NCI-H1417 (cell line): ENCODE measurements at regions not wholly inside any gene's neighbourhood (a gene's known extent, or its start where the extent isn't known, plus 50 kb on each side); places are given as distances from the start of the nearest gene placed in this dataset.
A peak's percentile ranks its signal among the peaks of the same experiment; 100 is the strongest.

Source experiments
- DNase-seq, 3 experiments: peaks; one replicate each; lab custom pipeline; 2025; lab: John Stamatoyannopoulos, UW

DNA sequence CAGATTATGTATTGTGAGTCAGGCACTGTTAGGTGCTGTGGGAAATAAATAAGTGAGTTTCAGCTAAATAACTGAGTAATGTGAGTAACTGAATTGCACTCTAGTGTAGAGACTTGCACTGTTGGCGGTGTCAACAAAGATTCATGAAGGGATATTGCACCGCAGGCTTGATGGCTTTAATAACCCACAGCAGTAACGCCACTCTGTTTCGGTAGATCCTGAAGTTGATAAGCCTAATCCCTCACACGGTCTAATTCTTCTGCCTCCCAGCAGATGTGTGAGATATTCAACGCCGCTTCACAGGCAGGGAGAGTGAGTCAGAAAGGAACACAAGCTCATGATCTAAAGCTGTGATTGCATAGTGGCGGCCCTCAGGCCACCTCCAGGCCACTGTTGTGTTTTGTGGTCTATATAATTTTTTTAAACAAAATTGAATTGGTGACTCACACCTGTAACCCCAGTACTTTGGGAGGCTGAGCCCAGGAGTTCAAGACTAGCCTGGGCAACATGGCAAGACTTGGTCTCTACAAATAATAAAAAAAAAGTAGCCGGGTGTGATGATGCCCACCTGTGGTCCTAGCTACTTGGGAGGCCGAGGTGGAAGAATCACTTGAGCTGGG, 94.3 kb downstream of the LIPG start:
- DNase-seq, result no peak

DNA sequence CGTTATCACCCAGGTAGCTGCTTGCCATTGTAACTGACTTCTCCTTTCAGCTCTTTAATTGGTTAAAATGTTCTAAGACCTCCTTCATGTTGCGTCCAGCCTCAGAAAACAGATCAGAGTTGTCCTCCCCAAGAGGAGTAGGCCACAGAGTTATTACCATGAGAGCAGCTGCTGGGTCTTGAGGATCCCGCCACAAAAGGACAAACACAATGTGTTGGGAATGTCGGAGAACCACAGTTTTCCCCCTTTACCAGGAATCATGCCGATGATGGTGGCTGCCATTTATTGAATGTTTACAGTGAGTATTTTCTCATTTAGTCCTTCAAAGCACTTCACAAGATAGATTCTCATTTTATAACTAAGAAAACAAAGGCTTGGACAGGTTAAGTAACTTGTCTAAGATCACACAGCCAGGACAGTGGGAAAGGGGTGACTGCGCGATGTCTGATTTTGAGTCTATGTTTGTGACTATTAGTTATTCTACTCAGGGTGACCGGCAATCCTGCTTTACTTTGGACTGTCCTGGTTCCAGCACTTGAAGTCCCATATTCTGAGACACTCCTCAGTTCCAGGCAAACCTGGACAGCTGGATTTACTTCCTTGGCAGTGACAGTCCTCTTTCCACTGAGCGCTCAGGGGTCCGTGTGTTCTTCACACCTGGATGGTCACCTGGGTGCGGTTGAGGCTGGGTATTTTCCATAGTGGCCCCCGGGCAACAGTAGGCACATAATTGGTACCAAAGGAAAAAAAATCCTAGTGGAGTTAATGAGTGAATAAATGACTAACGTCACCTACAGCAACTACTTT, 93.6 kb downstream of the LIPG start:
- no peak for DNase-seq

DNA sequence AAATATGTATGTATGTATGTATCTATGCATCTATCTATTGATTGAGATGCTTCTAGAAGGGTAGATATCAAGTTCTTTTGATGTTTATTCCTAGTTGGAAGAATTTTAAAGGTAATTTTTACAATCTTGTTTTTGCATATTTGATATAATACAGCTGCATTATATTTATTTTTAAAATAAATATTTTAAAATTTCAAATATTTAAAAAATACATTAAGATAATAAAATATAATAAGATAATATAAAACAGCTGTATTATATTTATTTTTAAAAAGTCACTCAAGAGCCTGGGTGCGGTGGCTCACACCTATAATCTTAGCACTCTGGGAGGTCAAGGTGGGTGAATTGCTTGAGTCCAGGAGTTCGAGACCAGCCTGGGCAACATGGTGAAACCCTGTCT, 92.5 kb downstream of the LIPG start:
- DNase-seq, result no peak

DNA sequence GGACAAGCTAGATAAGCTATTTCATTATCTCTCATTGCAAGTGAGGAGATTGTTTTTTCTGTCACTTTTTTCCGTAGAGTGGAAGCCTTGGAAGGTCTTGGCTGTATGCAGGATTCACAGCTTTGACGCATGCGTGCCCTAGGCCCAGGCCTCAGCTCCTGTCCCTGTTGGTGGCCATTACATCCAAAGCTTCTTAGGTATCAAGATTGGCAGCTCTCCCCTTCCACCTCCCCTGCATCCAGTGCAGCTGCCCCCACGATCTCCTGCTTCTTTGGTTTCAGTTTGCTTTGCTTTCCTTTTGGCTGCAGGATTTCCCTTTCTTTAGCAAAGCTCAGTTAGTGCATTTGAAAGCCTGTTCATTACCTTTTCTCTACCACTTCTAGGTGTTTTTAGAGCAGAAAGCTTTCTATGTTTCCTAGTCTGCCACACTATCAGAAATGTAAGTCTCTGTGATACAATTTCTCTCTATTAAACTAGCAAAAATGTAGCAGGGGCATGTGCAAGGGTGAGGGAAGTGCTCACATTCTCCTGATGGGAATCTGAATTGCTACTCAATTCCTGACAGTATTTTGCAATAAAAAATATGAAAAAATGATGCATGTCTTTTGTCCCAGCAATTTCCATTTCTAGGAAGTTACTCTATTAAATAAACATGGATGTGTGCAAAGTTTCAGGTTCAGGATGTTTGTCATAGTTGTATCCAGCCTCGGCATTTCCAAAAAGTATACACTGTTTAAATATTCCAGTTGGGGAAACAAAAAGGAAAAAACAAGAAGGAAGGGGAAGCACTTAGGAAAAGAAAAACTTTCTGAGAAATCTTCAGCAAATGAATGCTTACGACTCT, 91.2 kb downstream of the LIPG start:
- peak in 1 of 3 experiments; percentile 11 for DNase-seq

DNA sequence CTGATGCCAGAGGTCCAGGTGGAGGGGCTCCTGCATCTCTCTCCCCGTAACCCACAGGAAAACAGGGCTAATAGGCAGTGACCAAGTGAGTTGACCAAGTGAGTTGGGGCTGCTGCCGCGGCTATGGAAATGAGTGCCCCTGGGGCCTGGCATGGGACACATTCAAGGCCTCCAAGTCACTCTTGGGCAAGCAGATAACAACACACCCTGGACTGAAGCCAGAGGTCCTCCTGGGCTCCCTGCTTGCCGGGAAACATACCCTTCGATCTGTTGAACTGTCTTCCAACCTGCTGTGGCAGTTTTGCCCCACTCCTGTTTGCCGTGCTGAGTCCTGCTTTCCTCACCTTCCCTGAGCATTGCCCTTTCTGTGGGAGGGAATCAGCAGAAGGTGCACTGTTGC, 89.2 kb downstream of the LIPG start:
- DNase-seq, result no peak

- DNase-seq, result no peak
Measured at GRCh38 chr18:49650426-49650891, 88.6 kb downstream of the LIPG start.

- no peak for DNase-seq
Measured at GRCh38 chr18:49648811-49649210, 87.0 kb downstream of the LIPG start.
